Esophagus squamous epithelium (tissue), 4 donors: ENCODE measurements at regions not wholly inside any gene's neighbourhood (a gene's known extent, or its start where the extent isn't known, plus 50 kb on each side); places are given as distances from the start of the nearest gene placed in this dataset.
"Not testable (repeated sequence)": the region's sequence is repeated elsewhere in the genome, so short reads cannot be mapped to it uniquely, and the experiment has no call there.

Experiments used
- CTCF ChIP-seq, 6 experiments: fragments of 450-650 bp in 4 of 6; fragments of 200-600 bp in 2 of 6; sonication (generic) in 2 of 6; IDR thresholded peaks; one replicate each; pipeline ENCODE4 v1.5.1; 2016 to 2019; ENCODE audit warnings: antibody characterized with exemption in 6 of 6, mild to moderate bottlenecking in 4 of 6, moderate library complexity in 4 of 6
- POLR2A ChIP-seq, 4 donors: fragments of 450-650 bp; IDR thresholded peaks; one replicate each; pipeline ENCODE4 v1.6.1; 2017; ENCODE audit warnings: antibody characterized with exemption in 4 of 4, mild to moderate bottlenecking in 4 of 4, moderate library complexity in 3 of 4

GRCh38 chr5:176041248-176041994, 73.3 kb upstream of the THOC3 start:
- TF ChIP-seq CTCF, POLR2A (IDR thresholded peaks at IDR 0.05): not testable (repeated sequence)
